Suprapubic skin (tissue), 4 donors: ENCODE measurements at regions not wholly inside any gene's neighbourhood (a gene's known extent, or its start where the extent isn't known, plus 50 kb on each side); places are given as distances from the start of the nearest gene placed in this dataset.

Source experiments
- CTCF ChIP-seq, 2 donors: fragments of 200-600 bp in 1 of 2; fragments of 450-650 bp in 1 of 2; sonication (generic) in 1 of 2; IDR thresholded peaks; one replicate each; pipeline ENCODE4 v1.5.1; 2016 to 2019; ENCODE audit warnings: antibody characterized with exemption in 2 of 2, mild to moderate bottlenecking in 1 of 2, moderate library complexity in 1 of 2
- EP300 ChIP-seq: sonication (generic); formaldehyde crosslinking; IDR thresholded peaks from one replicate; pipeline ENCODE4 v1.6.1; 2017; ENCODE audit warnings: antibody characterized with exemption
- POLR2AphosphoS5 ChIP-seq, 3 donors: sonication (generic); formaldehyde crosslinking; IDR thresholded peaks; one replicate each; pipeline ENCODE4 v1.6.1; 2017; ENCODE audit warnings: antibody characterized with exemption in 3 of 3

- TF ChIP-seq EP300 = no peak
- TF ChIP-seq CTCF (IDR thresholded peaks at IDR 0.05) = no peak
- no peak for TF ChIP-seq POLR2AphosphoS5 (IDR thresholded peaks at IDR 0.05)
These were observed 66.7 kb downstream of the DHRS2 start for GRCh38 chr14:23702656-23703426.
